ENCODE measurements at regions not wholly inside any gene's neighbourhood (a gene's known extent, or its start where the extent isn't known, plus 50 kb on each side); places are given as distances from the start of the nearest gene placed in this dataset.

GRCh38 chr12:5178571-5178970 is 134.9 kb downstream of the KCNA5 start:
- Histone ChIP-seq H3K9me3 (no peaks in the 10 kb centered on the region), H3K4me2 (no peak overlapping the region), H4K20me1 (ENCODE audit: insufficient read depth) (no peaks in the 10 kb centered on the region), H3K9ac (no peak overlapping the region), H3K4me1 (ENCODE audit: control insufficient read depth in 1 of 2, insufficient read depth in 2 of 2, low read depth in 1 of 2, low read length in 1 of 2) (peaks cover under 1 to 2% of the 10 kb centered on the region in 2 experiments; a peak in 2 of 4 replicates), H3K27ac (ENCODE audit: low read depth in 2 of 2, low read length in 1 of 2) (no peak overlapping the region), H3K4me3 (ENCODE audit: low read depth in 2 of 2, low read length in 1 of 2) (no peak overlapping the region), H3K9me2 (no peaks in the 10 kb centered on the region), H2AFZ (ENCODE audit: low read depth) (no peak overlapping the region), H3K36me3 (replicated peaks in 1 of 2; ENCODE audit: control insufficient read depth in 1 of 2, insufficient read depth in 2 of 2, low read length in 1 of 2) (no peaks in the 10 kb centered on the region), H3K27me3 (ENCODE audit: insufficient read depth) (no peaks in the 10 kb centered on the region), H3F3A (replicated peaks; ENCODE audit: insufficient read depth) (no peaks in the 10 kb centered on the region), H3K79me2 (ENCODE audit: insufficient read depth) (no peaks in the 10 kb centered on the region)
- 79% methylated on average over 4 of the region's 4 CpGs for WGBS (ENCODE audit: low lambda C conversion rate)
- TF ChIP-seq FOSL2 (IDR thresholded peaks at IDR 0.05; ENCODE audit: borderline replicate concordance, low read depth) (no peak), RXRA (IDR thresholded peaks at IDR 0.05; ENCODE audit: borderline replicate concordance, low read depth) (no peak), MXI1 (IDR thresholded peaks at IDR 0.05; ENCODE audit: low read depth, low read length) (no peak), EZH2phosphoT487 (IDR thresholded peaks at IDR 0.05; ENCODE audit: borderline replicate concordance, low read depth) (no peak), IRF3 (IDR thresholded peaks at IDR 0.05; ENCODE audit: low read depth, low read length) (no peak), MEF2A (IDR thresholded peaks at IDR 0.05; ENCODE audit: borderline replicate concordance, low read depth) (no peak), GABPA (IDR thresholded peaks at IDR 0.05; ENCODE audit: low read depth) (no peak), POLR2AphosphoS5 (IDR thresholded peaks at IDR 0.05; ENCODE audit: low read depth, low read length) (no peak), PBX3 (IDR thresholded peaks at IDR 0.05) (no peak), RCOR1 (IDR thresholded peaks at IDR 0.05; ENCODE audit: low read length) (no peak), EP300 (IDR thresholded peaks at IDR 0.05; ENCODE audit: borderline replicate concordance in 1 of 2, low read depth in 1 of 2, low read length in 1 of 2) (no peak), RFX5 (IDR thresholded peaks at IDR 0.05; ENCODE audit: low read length) (no peak), MAX (IDR thresholded peaks at IDR 0.05; ENCODE audit: low read depth) (no peak), USF1 (IDR thresholded peaks at IDR 0.05; ENCODE audit: borderline replicate concordance, low read depth) (no peak), FOXM1 (IDR thresholded peaks at IDR 0.05; ENCODE audit: low read depth) (no peak), CHD2 (IDR thresholded peaks at IDR 0.05; ENCODE audit: low read length, partially characterized antibody) (no peak), YY1 (IDR thresholded peaks at IDR 0.05; ENCODE audit: low read depth) (no peak), TAF1 (IDR thresholded peaks at IDR 0.05; ENCODE audit: borderline replicate concordance, low read depth, low read length) (no peak), NRF1 (IDR thresholded peaks at IDR 0.05; ENCODE audit: low read depth, low read length) (no peak)
- TF ChIP-seq, protein P1, sequence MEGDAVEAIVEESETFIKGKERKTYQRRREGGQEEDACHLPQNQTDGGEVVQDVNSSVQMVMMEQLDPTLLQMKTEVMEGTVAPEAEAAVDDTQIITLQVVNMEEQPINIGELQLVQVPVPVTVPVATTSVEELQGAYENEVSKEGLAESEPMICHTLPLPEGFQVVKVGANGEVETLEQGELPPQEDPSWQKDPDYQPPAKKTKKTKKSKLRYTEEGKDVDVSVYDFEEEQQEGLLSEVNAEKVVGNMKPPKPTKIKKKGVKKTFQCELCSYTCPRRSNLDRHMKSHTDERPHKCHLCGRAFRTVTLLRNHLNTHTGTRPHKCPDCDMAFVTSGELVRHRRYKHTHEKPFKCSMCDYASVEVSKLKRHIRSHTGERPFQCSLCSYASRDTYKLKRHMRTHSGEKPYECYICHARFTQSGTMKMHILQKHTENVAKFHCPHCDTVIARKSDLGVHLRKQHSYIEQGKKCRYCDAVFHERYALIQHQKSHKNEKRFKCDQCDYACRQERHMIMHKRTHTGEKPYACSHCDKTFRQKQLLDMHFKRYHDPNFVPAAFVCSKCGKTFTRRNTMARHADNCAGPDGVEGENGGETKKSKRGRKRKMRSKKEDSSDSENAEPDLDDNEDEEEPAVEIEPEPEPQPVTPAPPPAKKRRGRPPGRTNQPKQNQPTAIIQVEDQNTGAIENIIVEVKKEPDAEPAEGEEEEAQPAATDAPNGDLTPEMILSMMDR (IDR thresholded peaks at IDR 0.05), result no peak
- DNase-seq, result no peak
- CTCF ChIA-PET, result interaction anchor here (0.6 kb wide), 1 partner anchor 126 kb away, joined by 3 read pairs; no protein-coding TSS in a partner anchor
- POLR2A ChIA-PET, result no interaction called here
